ENCODE measurements at regions not wholly inside any gene's neighbourhood (a gene's known extent, or its start where the extent isn't known, plus 50 kb on each side); places are given as distances from the start of the nearest gene placed in this dataset.

GRCh38 chr7:92910976-92911375 lies 74.6 kb upstream of the CDK6 start:
- TF ChIP-seq CTCF (IDR thresholded peaks at IDR 0.05) (no peak), POLR2A (IDR thresholded peaks at IDR 0.05) (no peak)
